ENCODE measurements at regions not wholly inside any gene's neighbourhood (a gene's known extent, or its start where the extent isn't known, plus 50 kb on each side); places are given as distances from the start of the nearest gene placed in this dataset.

GRCh38 chr4:42339935-42340406 is 57.3 kb upstream of the SHISA3 start:
- TF ChIP-seq SUZ12 (IDR thresholded peaks at IDR 0.05; ENCODE audit: unreplicated experiment) (no peak), POLR2A (IDR thresholded peaks at IDR 0.05; ENCODE audit: low read depth, low read length) (no peak), ATF2 (IDR thresholded peaks at IDR 0.05; ENCODE audit: low read length) (no peak), SMARCA5 (IDR thresholded peaks at IDR 0.05) (no peak)
- TF ChIP-seq, protein P1, sequence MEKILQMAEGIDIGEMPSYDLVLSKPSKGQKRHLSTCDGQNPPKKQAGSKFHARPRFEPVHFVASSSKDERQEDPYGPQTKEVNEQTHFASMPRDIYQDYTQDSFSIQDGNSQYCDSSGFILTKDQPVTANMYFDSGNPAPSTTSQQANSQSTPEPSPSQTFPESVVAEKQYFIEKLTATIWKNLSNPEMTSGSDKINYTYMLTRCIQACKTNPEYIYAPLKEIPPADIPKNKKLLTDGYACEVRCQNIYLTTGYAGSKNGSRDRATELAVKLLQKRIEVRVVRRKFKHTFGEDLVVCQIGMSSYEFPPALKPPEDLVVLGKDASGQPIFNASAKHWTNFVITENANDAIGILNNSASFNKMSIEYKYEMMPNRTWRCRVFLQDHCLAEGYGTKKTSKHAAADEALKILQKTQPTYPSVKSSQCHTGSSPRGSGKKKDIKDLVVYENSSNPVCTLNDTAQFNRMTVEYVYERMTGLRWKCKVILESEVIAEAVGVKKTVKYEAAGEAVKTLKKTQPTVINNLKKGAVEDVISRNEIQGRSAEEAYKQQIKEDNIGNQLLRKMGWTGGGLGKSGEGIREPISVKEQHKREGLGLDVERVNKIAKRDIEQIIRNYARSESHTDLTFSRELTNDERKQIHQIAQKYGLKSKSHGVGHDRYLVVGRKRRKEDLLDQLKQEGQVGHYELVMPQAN (conservative IDR thresholded peaks at IDR 0.05) = no peak
- TF ChIP-seq, protein P2, sequence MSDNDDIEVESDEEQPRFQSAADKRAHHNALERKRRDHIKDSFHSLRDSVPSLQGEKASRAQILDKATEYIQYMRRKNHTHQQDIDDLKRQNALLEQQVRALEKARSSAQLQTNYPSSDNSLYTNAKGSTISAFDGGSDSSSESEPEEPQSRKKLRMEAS (IDR thresholded peaks at IDR 0.05; ENCODE audit: low read depth, low read length) = no peak
